Neural cell (in vitro differentiated cells): ENCODE measurements at regions not wholly inside any gene's neighbourhood (a gene's known extent, or its start where the extent isn't known, plus 50 kb on each side); places are given as distances from the start of the nearest gene placed in this dataset.

Experiments
- H2AFZ ChIP-seq: fragments of 200-600, 300-800 bp; sonication (generic), shearing (Covaris generic); 2 replicates; pipeline ENCODE4 v1.6.0; 2014; ENCODE audit warnings: low read depth, mild to moderate bottlenecking, antibody characterized with exemption, low read length, moderate library complexity
- H3F3A ChIP-seq: fragments of 200-600 bp; shearing (Covaris generic); 2 replicates; pipeline ENCODE4 v1.6.1; 2016; ENCODE audit warnings: mild to moderate bottlenecking, moderate library complexity, mixed read lengths, antibody characterized with exemption, low read length; ENCODE audit not compliant: insufficient read depth, poor library complexity, severe bottlenecking
- H3K27ac ChIP-seq: fragments of 200-600, 300-800 bp; sonication (generic), shearing (Covaris generic); 2 replicates; pipeline ENCODE4 v1.5.1; 2014; ENCODE audit warnings: mild to moderate bottlenecking, low read length, moderate library complexity
- H3K27me3 ChIP-seq: fragments of 300-800, 200-600 bp; sonication (generic), shearing (Covaris generic); 2 replicates; pipeline ENCODE4 v1.6.0; 2014; ENCODE audit warnings: mild to moderate bottlenecking, low read depth, low read length, moderate library complexity; ENCODE audit not compliant: insufficient read depth
- H3K36me3 ChIP-seq: fragments of 300-800, 200-600 bp; sonication (generic), shearing (Covaris generic); 2 replicates; pipeline ENCODE4 v1.5.1; 2014; ENCODE audit warnings: mild to moderate bottlenecking, antibody characterized with exemption, low read length, moderate library complexity; ENCODE audit not compliant: insufficient read depth
- H3K4me2 ChIP-seq: fragments of 300-800, 200-600 bp; sonication (generic), shearing (Covaris generic); 2 replicates; pipeline ENCODE4 v1.6.0; 2014; ENCODE audit warnings: mild to moderate bottlenecking, low read length
- H3K4me3 ChIP-seq: fragments of 300-800, 200-600 bp; sonication (generic), shearing (Covaris generic); 2 replicates; pipeline ENCODE4 v1.5.1; 2014; ENCODE audit warnings: mild to moderate bottlenecking, low read length, moderate library complexity
- H3K79me2 ChIP-seq: fragments of 200-600 bp; shearing (Covaris generic); replicated peaks from 2 replicates; pipeline ENCODE4 v1.6.0; 2014; ENCODE audit warnings: mild to moderate bottlenecking, low read length, moderate library complexity; ENCODE audit not compliant: insufficient read depth
- H3K9ac ChIP-seq: fragments of 300-800, 200-600 bp; sonication (generic), shearing (Covaris generic); 2 replicates; pipeline ENCODE4 v1.6.1; 2016; ENCODE audit warnings: mild to moderate bottlenecking, low read length, mixed read lengths
- H3K9me2 ChIP-seq: fragments of 200-600 bp; shearing (Covaris generic); 2 replicates; pipeline ENCODE4 v1.6.1; 2016; ENCODE audit warnings: mild to moderate bottlenecking, low read length, mixed read lengths; ENCODE audit not compliant: insufficient read depth
- H3K9me3 ChIP-seq: fragments of 200-600, 300-800 bp; sonication (generic), shearing (Covaris generic); 2 replicates; pipeline ENCODE4 v1.6.1; 2016; ENCODE audit warnings: mild to moderate bottlenecking, mixed run types, low read length, moderate library complexity, mixed read lengths
- H4K20me1 ChIP-seq: fragments of 200-600 bp; shearing (Covaris generic); 2 replicates; pipeline ENCODE4 v1.6.1; 2016; ENCODE audit warnings: mild to moderate bottlenecking, mixed run types; ENCODE audit not compliant: insufficient read depth
- CTCF ChIP-seq: fragments of 450-650 bp; IDR thresholded peaks from 2 replicates; pipeline ENCODE4 v1.5.1; 2014; ENCODE audit warnings: antibody characterized with exemption, mild to moderate bottlenecking, moderate library complexity; ENCODE audit not compliant: poor library complexity, severe bottlenecking
- EP300 ChIP-seq: fragments of 450-650 bp; conservative IDR thresholded peaks from 2 replicates; pipeline ENCODE4 v1.6.1; 2014; ENCODE audit warnings: antibody characterized with exemption, mild to moderate bottlenecking, moderate library complexity; ENCODE audit not compliant: poor library complexity, severe bottlenecking
- EZH2 ChIP-seq: fragments of 200-600, 300-800 bp; shearing (Covaris generic), sonication (generic); IDR thresholded peaks from 2 replicates; pipeline ENCODE4 v1.6.1; 2014; ENCODE audit warnings: antibody characterized with exemption, low read length, borderline replicate concordance, mild to moderate bottlenecking; ENCODE audit not compliant: insufficient read depth, poor library complexity, severe bottlenecking
- MXI1 ChIP-seq: fragments of 450-650 bp; conservative IDR thresholded peaks from 2 replicates; pipeline ENCODE4 v1.6.1; 2014; ENCODE audit warnings: antibody characterized with exemption, mild to moderate bottlenecking; ENCODE audit not compliant: poor library complexity, severe bottlenecking
- POLR2AphosphoS5 ChIP-seq: IDR thresholded peaks from 2 replicates; pipeline ENCODE4 v1.6.1; 2012
- RAD21 ChIP-seq: fragments of 450-650 bp; conservative IDR thresholded peaks from 2 replicates; pipeline ENCODE4 v1.6.1; 2014; ENCODE audit warnings: antibody characterized with exemption, mild to moderate bottlenecking, moderate library complexity
- REST ChIP-seq: IDR thresholded peaks from 2 replicates; pipeline ENCODE4 v1.6.1; 2012; ENCODE audit warnings: borderline replicate concordance
- SMC3 ChIP-seq: fragments of 450-650 bp; conservative IDR thresholded peaks from 2 replicates; pipeline ENCODE4 v1.6.1; 2014; ENCODE audit warnings: antibody characterized with exemption, mild to moderate bottlenecking, moderate library complexity; ENCODE audit not compliant: poor library complexity
- TAF1 ChIP-seq: IDR thresholded peaks from 2 replicates; pipeline ENCODE4 v1.6.1; 2012; ENCODE audit warnings: low read depth

GRCh38 chr11:91231226-91231625 lies 993.4 kb upstream of the FAT3 start:
- Histone ChIP-seq H3F3A (no peaks in the 10 kb centered on the region), H3K27me3 (no peaks in the 10 kb centered on the region), H3K27ac (no peak overlapping the region), H3K4me3 (no peak overlapping the region), H3K9me3 (no peaks in the 10 kb centered on the region), H3K9ac (no peak overlapping the region), H4K20me1 (no peaks in the 10 kb centered on the region), H3K4me2 (no peak overlapping the region), H2AFZ (no peak overlapping the region), H3K36me3 (no peaks in the 10 kb centered on the region), H3K79me2 (no peaks in the 10 kb centered on the region), H3K9me2 (no peaks in the 10 kb centered on the region)
- no peak for TF ChIP-seq EP300

- H3K9ac ChIP-seq: no peak overlapping the region
- no peak overlapping the region for H3K4me3 ChIP-seq
- H3K9me2 ChIP-seq: no peaks in the 10 kb centered on the region
- TF ChIP-seq RAD21: no peak
- no peak for TF ChIP-seq SMC3
- H3K79me2 ChIP-seq: no peaks in the 10 kb centered on the region
- H3K27me3 ChIP-seq: no peaks in the 10 kb centered on the region
- no peak overlapping the region for H2AFZ ChIP-seq
- no peak overlapping the region for H3K4me2 ChIP-seq
- H3K36me3 ChIP-seq: no peaks in the 10 kb centered on the region
- no peaks in the 10 kb centered on the region for H4K20me1 ChIP-seq
- no peaks in the 10 kb centered on the region for H3K9me3 ChIP-seq
- no peak overlapping the region for H3K27ac ChIP-seq
- no peaks in the 10 kb centered on the region for H3F3A ChIP-seq
Measured at GRCh38 chr11:91230647-91231046, 994.0 kb upstream of the FAT3 start.

GRCh38 chr11:91222830-91223229 lies 1000.0 kb upstream of the CHORDC1 start:
- Histone ChIP-seq H2AFZ (no peak overlapping the region), H4K20me1 (no peaks in the 10 kb centered on the region), H3K9me3 (no peaks in the 10 kb centered on the region), H3K27ac (no peak overlapping the region), H3K9me2 (no peaks in the 10 kb centered on the region), H3K4me2 (no peak overlapping the region), H3K4me3 (no peak overlapping the region), H3K36me3 (no peaks in the 10 kb centered on the region), H3K9ac (no peak overlapping the region), H3F3A (no peaks in the 10 kb centered on the region), H3K79me2 (no peaks in the 10 kb centered on the region), H3K27me3 (no peaks in the 10 kb centered on the region)
- TF ChIP-seq CTCF: no peak
- no peak for TF ChIP-seq POLR2AphosphoS5
- no peak for TF ChIP-seq EZH2
- TF ChIP-seq RAD21: no peak
- TF ChIP-seq REST: no peak
- TF ChIP-seq SMC3: no peak
- TF ChIP-seq MXI1: no peak
- TF ChIP-seq TAF1: no peak
- TF ChIP-seq EP300: no peak
